Liver (tissue), 7 donors: ENCODE measurements at regions not wholly inside any gene's neighbourhood (a gene's known extent, or its start where the extent isn't known, plus 50 kb on each side); places are given as distances from the start of the nearest gene placed in this dataset.

ENCODE experiments used
- DNase-seq: peaks from one replicate; pipeline ENCODE4 v3.0.0-alpha.2; 2017; ENCODE audit warnings: low spot score
- H3K27ac ChIP-seq, 2 donors: one replicate each; pipeline ENCODE4 v1.7.0; 2013; ENCODE audit warnings: inconsistent platforms in 2 of 2, low read length in 2 of 2, control low read depth in 1 of 2, low read depth in 1 of 2, mild to moderate bottlenecking in 1 of 2
- H3K27me3 ChIP-seq, 4 donors: one replicate each; pipeline versions ENCODE4 v1.6.1 to v1.7.0; 2013; ENCODE audit warnings: low read length in 3 of 4, inconsistent platforms in 1 of 4, mild to moderate bottlenecking in 1 of 4, moderate library complexity in 1 of 4; ENCODE audit not compliant: control insufficient read depth in 4 of 4, insufficient read depth in 4 of 4
- H3K36me3 ChIP-seq, 4 donors: one replicate each; pipeline versions ENCODE4 v1.6.1 to v1.7.0; 2013; ENCODE audit warnings: low read length in 3 of 4, mild to moderate bottlenecking in 3 of 4, low read depth in 1 of 4, moderate library complexity in 1 of 4; ENCODE audit not compliant: control insufficient read depth in 4 of 4, insufficient read depth in 3 of 4
- H3K4me1 ChIP-seq, 4 donors: one replicate each; pipeline versions ENCODE4 v1.6.1 to v1.7.0; 2013; ENCODE audit warnings: low read length in 3 of 4, mild to moderate bottlenecking in 3 of 4, moderate library complexity in 1 of 4; ENCODE audit not compliant: control insufficient read depth in 4 of 4, insufficient read depth in 4 of 4
- H3K4me3 ChIP-seq, 3 donors: one replicate each; pipeline versions ENCODE4 v1.6.1 to v1.7.0; 2013; ENCODE audit warnings: low read length in 3 of 3, control low read depth in 1 of 3, low read depth in 1 of 3, mild to moderate bottlenecking in 1 of 3
- H3K9ac ChIP-seq, 2 donors: one replicate each; pipeline ENCODE4 v1.7.0; 2013; ENCODE audit warnings: low read length in 2 of 2, mild to moderate bottlenecking in 2 of 2, moderate library complexity in 2 of 2, control low read depth in 1 of 2, low read depth in 1 of 2
- H3K9me3 ChIP-seq, 4 donors: one replicate each; pipeline versions ENCODE4 v1.6.1 to v1.7.0; 2013; ENCODE audit warnings: low read length in 3 of 4; ENCODE audit not compliant: control insufficient read depth in 4 of 4
- ATF3 ChIP-seq: IDR thresholded peaks from 2 replicates; pipeline ENCODE4 v1.6.1; 2016; ENCODE audit warnings: antibody characterized with exemption
- EGR1 ChIP-seq, 2 donors: IDR thresholded peaks; 2 replicates each; pipeline ENCODE4 v1.6.1; 2016 to 2018; ENCODE audit warnings: antibody characterized with exemption in 2 of 2, low read depth in 2 of 2
- FOXA1 ChIP-seq: IDR thresholded peaks from 2 replicates; pipeline ENCODE4 v1.6.1; 2016; ENCODE audit warnings: antibody characterized with exemption
- FOXA2 ChIP-seq: IDR thresholded peaks from 2 replicates; pipeline ENCODE4 v1.6.1; 2016; ENCODE audit warnings: antibody characterized with exemption
- GABPA ChIP-seq, 2 donors: IDR thresholded peaks in 1 of 2; conservative IDR thresholded peaks in 1 of 2; 2 replicates each; pipeline ENCODE4 v1.6.1; 2016; ENCODE audit warnings: antibody characterized with exemption in 2 of 2, mild to moderate bottlenecking in 1 of 2, moderate library complexity in 1 of 2
- HNF4A ChIP-seq, 2 donors: conservative IDR thresholded peaks; 2 replicates each; pipeline ENCODE4 v1.6.1; 2016; ENCODE audit warnings: antibody characterized with exemption in 2 of 2, mild to moderate bottlenecking in 2 of 2
- HNF4G ChIP-seq: IDR thresholded peaks from 2 replicates; pipeline ENCODE4 v1.6.1; 2016; ENCODE audit warnings: antibody characterized with exemption
- JUND ChIP-seq, 2 donors: IDR thresholded peaks; 2 replicates each; pipeline ENCODE4 v1.6.1; 2016; ENCODE audit warnings: antibody characterized with exemption in 2 of 2
- MAX ChIP-seq: IDR thresholded peaks from 2 replicates; pipeline ENCODE4 v1.6.1; 2016; ENCODE audit warnings: antibody characterized with exemption
- NR2F2 ChIP-seq: IDR thresholded peaks from 2 replicates; pipeline ENCODE4 v1.6.1; 2016; ENCODE audit warnings: antibody characterized with exemption
- RAD21 ChIP-seq, 2 donors: IDR thresholded peaks; 2 replicates each; pipeline ENCODE4 v1.6.1; 2016; ENCODE audit warnings: antibody characterized with exemption in 2 of 2, mild to moderate bottlenecking in 2 of 2
- REST ChIP-seq: IDR thresholded peaks from 2 replicates; pipeline ENCODE4 v1.6.1; 2016; ENCODE audit warnings: antibody characterized with exemption, mild to moderate bottlenecking
- RXRA ChIP-seq, 2 donors: IDR thresholded peaks; 2 replicates each; pipeline ENCODE4 v1.6.1; 2017 to 2018; ENCODE audit warnings: antibody characterized with exemption in 2 of 2, mild to moderate bottlenecking in 1 of 2
- SP1 ChIP-seq: IDR thresholded peaks from 2 replicates; pipeline ENCODE4 v1.6.1; 2018; ENCODE audit warnings: antibody characterized with exemption, mild to moderate bottlenecking
- TAF1 ChIP-seq: conservative IDR thresholded peaks from 2 replicates; pipeline ENCODE4 v1.6.1; 2016; ENCODE audit warnings: antibody characterized with exemption, mild to moderate bottlenecking
- YY1 ChIP-seq: IDR thresholded peaks from 2 replicates; pipeline ENCODE4 v1.6.1; 2016; ENCODE audit warnings: antibody characterized with exemption, mild to moderate bottlenecking
- ZBTB33 ChIP-seq: IDR thresholded peaks from 2 replicates; pipeline ENCODE4 v1.6.1; 2016; ENCODE audit warnings: antibody characterized with exemption
- WGBS: extraction: QIAGEN DNeasy Blood & Tissue Kit; methylation state at CpG from one replicate; pipeline ENCODE4 v1.1.7; 2013; 5-methylcytosine and 5-hydroxymethylcytosine counted together
- donor health status: healthy.
- donor health status: healthy.
- donor health status: healthy.
- donor health status: healthy.

GRCh38 chr2:52874466-52875106 is 893.0 kb upstream of the CHAC2 start:
- H3K9me3 ChIP-seq = no peaks in the 10 kb centered on the region
- no peak for DNase-seq
- no peak overlapping the region for H3K4me3 ChIP-seq
- no peaks in the 10 kb centered on the region for H3K27me3 ChIP-seq
- no peak overlapping the region for H3K27ac ChIP-seq
- TF ChIP-seq EGR1 (IDR thresholded peaks at IDR 0.05; ENCODE audit: low read depth in 2 of 2) (no peak), MAX (no peak), ZBTB33 (no peak), RAD21 (IDR thresholded peaks at IDR 0.05) (no peak), FOXA2 (no peak), JUND (IDR thresholded peaks at IDR 0.05) (no peak)
- WGBS = 69% methylated on average over 6 of the region's 6 CpGs
- no peaks in the 10 kb centered on the region for H3K36me3 ChIP-seq
- no peak overlapping the region for H3K9ac ChIP-seq
- peaks cover 0 to 7% (median 2%) of the 10 kb centered on the region in 4 donors for H3K4me1 ChIP-seq

- H3K9ac ChIP-seq = no peak overlapping the region
- 82% methylated on average over 3 of the region's 3 CpGs for WGBS
- no peaks in the 10 kb centered on the region for H3K27me3 ChIP-seq
- TF ChIP-seq RXRA (IDR thresholded peaks at IDR 0.05) (no peak), HNF4G (no peak)
- H3K9me3 ChIP-seq = no peaks in the 10 kb centered on the region
- DNase-seq = no peak
- no peak overlapping the region for H3K27ac ChIP-seq
- H3K4me1 ChIP-seq = peaks cover 0 to 2% (median 0%) of the 10 kb centered on the region in 4 donors
- H3K4me3 ChIP-seq = no peak overlapping the region
- no peaks in the 10 kb centered on the region for H3K36me3 ChIP-seq
These were observed 904.8 kb upstream of the CHAC2 start for GRCh38 chr2:52862801-52863200.

GRCh38 chr2:52861596-52861995 is 906.0 kb upstream of the CHAC2 start:
- WGBS = 75% methylated on average over 4 of the region's 4 CpGs
- DNase-seq = no peak
- H3K36me3 ChIP-seq = no peaks in the 10 kb centered on the region
- H3K27me3 ChIP-seq = no peaks in the 10 kb centered on the region
- H3K27ac ChIP-seq = no peak overlapping the region
- no peak overlapping the region for H3K4me3 ChIP-seq
- no peak overlapping the region for H3K9ac ChIP-seq
- H3K4me1 ChIP-seq = peaks cover 0 to 2% (median 0%) of the 10 kb centered on the region in 4 donors
- H3K9me3 ChIP-seq = no peaks in the 10 kb centered on the region
- TF ChIP-seq YY1 (no peak), MAX (no peak), RAD21 (IDR thresholded peaks at IDR 0.05) (no peak), ZBTB33 (no peak), FOXA1 (no peak), TAF1 (no peak), EGR1 (IDR thresholded peaks at IDR 0.05; ENCODE audit: low read depth in 2 of 2) (no peak), GABPA (IDR thresholded peaks at IDR 0.05 in 1 of 2, conservative IDR thresholded peaks at IDR 0.05 in 1 of 2) (no peak), REST (no peak), ATF3 (no peak), HNF4G (no peak), HNF4A (conservative IDR thresholded peaks at IDR 0.05) (no peak), SP1 (no peak), RXRA (IDR thresholded peaks at IDR 0.05) (no peak), FOXA2 (no peak), JUND (IDR thresholded peaks at IDR 0.05) (no peak), NR2F2 (no peak)
